H9 (cell line): ENCODE measurements at regions not wholly inside any gene's neighbourhood (a gene's known extent, or its start where the extent isn't known, plus 50 kb on each side); places are given as distances from the start of the nearest gene placed in this dataset.

Source experiments
- DNase-seq: peaks from one replicate; pipeline ENCODE4 v3.0.0-alpha.2; 2017
- H2AFZ ChIP-seq: one replicate; pipeline ENCODE4 v1.6.1; 2013; ENCODE audit warnings: mild to moderate bottlenecking, low read length, control low read depth, moderate library complexity
- H2AK5ac ChIP-seq: 2 replicates; pipeline ENCODE4 v1.6.1; 2013; ENCODE audit warnings: low read length, control low read depth, mixed read lengths; ENCODE audit not compliant: insufficient read length
- H2BK120ac ChIP-seq: one replicate; pipeline ENCODE4 v1.6.1; 2013; ENCODE audit warnings: low read depth, mild to moderate bottlenecking, low read length, control low read depth, inconsistent platforms; ENCODE audit not compliant: poor library complexity, severe bottlenecking
- H2BK12ac ChIP-seq: 2 replicates; pipeline ENCODE4 v1.6.1; 2013; ENCODE audit warnings: low read length, control low read depth, mixed read lengths, low read depth; ENCODE audit not compliant: insufficient read length
- H2BK15ac ChIP-seq: 2 replicates; pipeline ENCODE4 v1.6.1; 2013; ENCODE audit warnings: low read depth, low read length, control low read depth
- H2BK20ac ChIP-seq: one replicate; pipeline ENCODE4 v1.6.1; 2013; ENCODE audit warnings: low read depth, mild to moderate bottlenecking, low read length, control low read depth, inconsistent platforms; ENCODE audit not compliant: poor library complexity, severe bottlenecking
- H2BK5ac ChIP-seq: 2 replicates; pipeline ENCODE4 v1.6.1; 2013; ENCODE audit warnings: low read length, control low read depth, mixed read lengths; ENCODE audit not compliant: insufficient read length
- H3K14ac ChIP-seq: 2 replicates; pipeline ENCODE4 v1.6.1; 2013; ENCODE audit warnings: low read length, control low read depth; ENCODE audit not compliant: insufficient read depth
- H3K18ac ChIP-seq: 2 replicates; pipeline ENCODE4 v1.6.1; 2013; ENCODE audit warnings: low read depth, mild to moderate bottlenecking, mixed read lengths, low read length, control low read depth; ENCODE audit not compliant: insufficient read length
- H3K23ac ChIP-seq: 2 replicates; pipeline ENCODE4 v1.6.1; 2013; ENCODE audit warnings: low read length, control low read depth, mixed read lengths, low read depth; ENCODE audit not compliant: insufficient read length
- H3K23me2 ChIP-seq: 2 replicates; pipeline ENCODE4 v1.6.1; 2013; ENCODE audit warnings: low read depth, mild to moderate bottlenecking, mixed read lengths, low read length, control low read depth; ENCODE audit not compliant: insufficient read length, poor library complexity, severe bottlenecking
- H3K27ac ChIP-seq: 2 replicates; pipeline ENCODE4 v1.5.1; 2013; ENCODE audit warnings: low read length, control low read depth, mixed read lengths, low read depth; ENCODE audit not compliant: insufficient read length
- H3K27me3 ChIP-seq: 2 replicates; pipeline ENCODE4 v1.6.1; 2013; ENCODE audit warnings: low read length, control low read depth, inconsistent platforms; ENCODE audit not compliant: insufficient read depth
- H3K4ac ChIP-seq: 2 replicates; pipeline ENCODE4 v1.6.1; 2013; ENCODE audit warnings: low read depth, mild to moderate bottlenecking, control low read depth, inconsistent platforms, low read length, moderate library complexity
- H3K4me1 ChIP-seq: 2 replicates; pipeline ENCODE4 v1.6.1; 2013; ENCODE audit warnings: low read length, control low read depth, inconsistent platforms; ENCODE audit not compliant: insufficient read depth
- H3K4me2 ChIP-seq: 2 replicates; pipeline ENCODE4 v1.6.1; 2013; ENCODE audit warnings: low read length, control low read depth, mixed read lengths; ENCODE audit not compliant: insufficient read length, insufficient read depth
- H3K56ac ChIP-seq: 2 replicates; pipeline ENCODE4 v1.6.1; 2013; ENCODE audit warnings: low read depth, mild to moderate bottlenecking, mixed read lengths, low read length, control low read depth; ENCODE audit not compliant: insufficient read length
- H3K79me1 ChIP-seq: 2 replicates; pipeline ENCODE4 v1.6.1; 2013; ENCODE audit warnings: low read depth, mild to moderate bottlenecking, moderate library complexity, low read length, control low read depth, inconsistent platforms; ENCODE audit not compliant: insufficient read depth, poor library complexity, severe bottlenecking
- H3K79me2 ChIP-seq: 2 replicates; pipeline ENCODE4 v1.6.1; 2013; ENCODE audit warnings: low read length, control low read depth, inconsistent platforms; ENCODE audit not compliant: insufficient read depth
- H3K9ac ChIP-seq: 2 replicates; pipeline ENCODE4 v1.6.1; 2013; ENCODE audit warnings: low read length, control low read depth, mixed read lengths; ENCODE audit not compliant: insufficient read length; ENCODE audit errors: extremely low read depth
- H3K9me3 ChIP-seq: one replicate; pipeline ENCODE4 v1.6.1; 2013; ENCODE audit warnings: low read depth, low read length, inconsistent platforms; ENCODE audit not compliant: control insufficient read depth
- H3T11ph ChIP-seq: one replicate; pipeline ENCODE4 v1.6.1; 2013; ENCODE audit warnings: mild to moderate bottlenecking, low read length, control low read depth, inconsistent platforms
- H4K20me1 ChIP-seq: one replicate; pipeline ENCODE4 v1.6.1; 2013; ENCODE audit not compliant: control insufficient read depth, insufficient read length, insufficient read depth
- H4K5ac ChIP-seq: 2 replicates; pipeline ENCODE4 v1.6.1; 2013; ENCODE audit warnings: low read depth, mild to moderate bottlenecking, mixed read lengths, low read length, control low read depth; ENCODE audit not compliant: insufficient read length
- H4K8ac ChIP-seq: replicated peaks from 2 replicates; pipeline ENCODE4 v1.6.1; 2013; ENCODE audit warnings: low read length, control low read depth, mixed read lengths, low read depth; ENCODE audit not compliant: insufficient read length
- H4K91ac ChIP-seq: 2 replicates; pipeline ENCODE4 v1.6.1; 2013; ENCODE audit warnings: low read depth, mild to moderate bottlenecking, moderate library complexity, mixed read lengths, low read length, control low read depth; ENCODE audit not compliant: insufficient read length
- H3K27ac Mint-ChIP-seq, 3 experiments: 2 replicates in 2 of 3; 3 replicates in 1 of 3; pipeline ENCODE4 v1.8.0; 2020 to 2021; ENCODE audit warnings: mixed read lengths in 3 of 3, mild to moderate bottlenecking in 1 of 3, moderate library complexity in 1 of 3
- H3K27me3 Mint-ChIP-seq: 2 replicates; pipeline ENCODE4 v1.8.0; 2021; ENCODE audit warnings: low read depth, mild to moderate bottlenecking, moderate library complexity, mixed read lengths
- H3K36me3 Mint-ChIP-seq, 3 experiments: 2 replicates in 2 of 3; 3 replicates in 1 of 3; pipeline ENCODE4 v1.8.0; 2020 to 2021; ENCODE audit warnings: low read depth in 3 of 3, mixed read lengths in 3 of 3; ENCODE audit not compliant: insufficient read depth in 1 of 3
- H3K4me1 Mint-ChIP-seq, 2 experiments: 2 replicates each; pipeline ENCODE4 v1.8.0; 2020; ENCODE audit warnings: mixed read lengths in 2 of 2
- H3K4me3 Mint-ChIP-seq, 2 experiments: 2 replicates in 1 of 2; 3 replicates in 1 of 2; pipeline ENCODE4 v1.8.0; 2020 to 2021; ENCODE audit warnings: mild to moderate bottlenecking in 2 of 2, mixed read lengths in 2 of 2, moderate library complexity in 1 of 2
- H3K9me3 Mint-ChIP-seq, 2 experiments: 2 replicates in 1 of 2; 3 replicates in 1 of 2; pipeline ENCODE4 v1.8.0; 2020; ENCODE audit warnings: mild to moderate bottlenecking in 2 of 2, mixed read lengths in 2 of 2, moderate library complexity in 1 of 2
- WGBS: extraction: QIAGEN DNeasy Blood & Tissue Kit; methylation state at CpG from one replicate; pipeline ENCODE4 v1.1.7; 2013; ENCODE audit warnings: missing lambda C conversion rate, low lambda C conversion rate, mixed read lengths; ENCODE audit not compliant: insufficient read length; ENCODE audit errors: extremely low coverage; 5-methylcytosine and 5-hydroxymethylcytosine counted together
- TF ChIP-seq, protein P1 (sequence below): fragments of 200-600 bp; sonication (generic); conservative IDR thresholded peaks from 3 replicates; pipeline ENCODE4 v1.8.0; 2021; ENCODE audit warnings: antibody characterized with exemption, mild to moderate bottlenecking

DNA sequence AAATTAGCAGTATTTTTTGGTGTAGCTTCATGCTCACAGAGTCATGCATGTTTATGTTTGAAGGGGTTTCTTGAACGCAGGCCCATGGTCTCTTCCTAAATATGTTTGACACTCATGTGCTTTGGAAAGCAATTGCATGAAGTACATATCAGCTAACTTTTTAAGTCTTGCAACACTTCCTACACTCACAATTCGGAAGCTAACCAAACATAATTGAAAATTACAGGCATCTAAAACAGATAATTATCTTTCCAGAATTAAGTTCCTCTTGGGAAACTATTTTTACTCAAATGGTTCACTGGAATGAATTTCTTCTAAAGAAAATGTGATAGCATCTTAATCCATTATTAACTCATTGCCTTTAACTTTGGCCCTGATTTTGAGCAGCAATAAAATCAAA, 438.9 kb downstream of the RAP2B start:
- Histone ChIP-seq H3K27me3 (no peaks in the 10 kb centered on the region), H2BK120ac (no peak overlapping the region), H2BK5ac (no peak overlapping the region), H3K4me2 (no peak overlapping the region), H2AFZ (no peak overlapping the region), H4K8ac (no peak overlapping the region), H3T11ph (no peak overlapping the region), H2BK12ac (no peak overlapping the region), H4K20me1 (no peaks in the 10 kb centered on the region), H3K23me2 (no peaks in the 10 kb centered on the region), H3K18ac (no peak overlapping the region), H3K79me1 (no peaks in the 10 kb centered on the region), H3K14ac (no peak overlapping the region), H3K9ac (no peak overlapping the region), H3K9me3 (no peaks in the 10 kb centered on the region), H2AK5ac (no peak overlapping the region), H2BK20ac (no peak overlapping the region), H3K79me2 (no peaks in the 10 kb centered on the region), H3K4me1 (no peaks in the 10 kb centered on the region), H3K56ac (no peak overlapping the region), H3K4ac (no peak overlapping the region), H3K23ac (no peak overlapping the region), H2BK15ac (no peak overlapping the region), H3K27ac (no peak overlapping the region), H4K91ac (no peak overlapping the region), H4K5ac (no peak overlapping the region)
- Mint-ChIP-seq H3K27me3 (no peaks in the 10 kb centered on the region), H3K4me1 (peaks cover 3% of the 10 kb centered on the region in 2 experiments; a peak in 3 of 4 replicates), H3K27ac (no peak overlapping the region), H3K4me3 (no peak overlapping the region), H3K9me3 (no peaks in the 10 kb centered on the region; a peak in 2 of 5 replicates), H3K36me3 (no peaks in the 10 kb centered on the region)
- TF ChIP-seq, protein P1, sequence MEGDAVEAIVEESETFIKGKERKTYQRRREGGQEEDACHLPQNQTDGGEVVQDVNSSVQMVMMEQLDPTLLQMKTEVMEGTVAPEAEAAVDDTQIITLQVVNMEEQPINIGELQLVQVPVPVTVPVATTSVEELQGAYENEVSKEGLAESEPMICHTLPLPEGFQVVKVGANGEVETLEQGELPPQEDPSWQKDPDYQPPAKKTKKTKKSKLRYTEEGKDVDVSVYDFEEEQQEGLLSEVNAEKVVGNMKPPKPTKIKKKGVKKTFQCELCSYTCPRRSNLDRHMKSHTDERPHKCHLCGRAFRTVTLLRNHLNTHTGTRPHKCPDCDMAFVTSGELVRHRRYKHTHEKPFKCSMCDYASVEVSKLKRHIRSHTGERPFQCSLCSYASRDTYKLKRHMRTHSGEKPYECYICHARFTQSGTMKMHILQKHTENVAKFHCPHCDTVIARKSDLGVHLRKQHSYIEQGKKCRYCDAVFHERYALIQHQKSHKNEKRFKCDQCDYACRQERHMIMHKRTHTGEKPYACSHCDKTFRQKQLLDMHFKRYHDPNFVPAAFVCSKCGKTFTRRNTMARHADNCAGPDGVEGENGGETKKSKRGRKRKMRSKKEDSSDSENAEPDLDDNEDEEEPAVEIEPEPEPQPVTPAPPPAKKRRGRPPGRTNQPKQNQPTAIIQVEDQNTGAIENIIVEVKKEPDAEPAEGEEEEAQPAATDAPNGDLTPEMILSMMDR: no peak
- no CpG with 5 or more reads among the region's 2 CpGs for WGBS
- no peak for DNase-seq
